MM.1S (cell line): ENCODE measurements at regions not wholly inside any gene's neighbourhood (a gene's known extent, or its start where the extent isn't known, plus 50 kb on each side); places are given as distances from the start of the nearest gene placed in this dataset.

Experiments
- DNase-seq: peaks from one replicate; pipeline ENCODE4 v3.0.0-alpha.2; 2015
- H2AFZ ChIP-seq: fragments of 300-600 bp; sonication (generic); 2 replicates; pipeline ENCODE4 v1.6.0; 2016; ENCODE audit warnings: antibody characterized with exemption, low read length
- H3F3A ChIP-seq: fragments of 300-600 bp; sonication (generic); 2 replicates; pipeline ENCODE4 v1.6.1; 2016; ENCODE audit warnings: mild to moderate bottlenecking, antibody characterized with exemption, low read length, moderate library complexity, mixed read lengths; ENCODE audit not compliant: insufficient read depth
- H3K27ac ChIP-seq: fragments of 300-600 bp; sonication (generic); 2 replicates; pipeline ENCODE4 v1.5.1; 2016; ENCODE audit warnings: mild to moderate bottlenecking, low read length
- H3K27me3 ChIP-seq: fragments of 300-600 bp; sonication (generic); replicated peaks from 2 replicates; pipeline ENCODE4 v1.6.0; 2016; ENCODE audit warnings: low read length; ENCODE audit not compliant: insufficient read depth
- H3K36me3 ChIP-seq: fragments of 300-600 bp; sonication (generic); replicated peaks from 2 replicates; pipeline ENCODE4 v1.6.1; 2016; ENCODE audit warnings: mild to moderate bottlenecking, low read length, mixed read lengths; ENCODE audit not compliant: insufficient read depth
- H3K4me1 ChIP-seq: fragments of 300-600 bp; sonication (generic); 2 replicates; pipeline ENCODE4 v1.6.1; 2016; ENCODE audit warnings: low read length, mixed read lengths
- H3K4me2 ChIP-seq: fragments of 300-600 bp; sonication (generic); 2 replicates; pipeline ENCODE4 v1.6.0; 2016; ENCODE audit warnings: low read depth, low read length
- H3K4me3 ChIP-seq: fragments of 300-600 bp; sonication (generic); 2 replicates; pipeline ENCODE4 v1.5.1; 2016; ENCODE audit warnings: low read length, mixed read lengths
- H3K79me2 ChIP-seq: fragments of 300-600 bp; sonication (generic); 2 replicates; pipeline ENCODE4 v1.6.1; 2016; ENCODE audit warnings: mixed run types, low read length, mixed read lengths
- H3K9ac ChIP-seq: fragments of 300-600 bp; sonication (generic); 2 replicates; pipeline ENCODE4 v1.6.1; 2016; ENCODE audit warnings: low read length, mixed read lengths
- H3K9me2 ChIP-seq: fragments of 300-600 bp; sonication (generic); replicated peaks from 2 replicates; pipeline ENCODE4 v1.6.1; 2016; ENCODE audit warnings: mild to moderate bottlenecking, low read length, mixed read lengths; ENCODE audit not compliant: insufficient read depth
- H3K9me3 ChIP-seq: fragments of 300-600 bp; sonication (generic); replicated peaks from 2 replicates; pipeline ENCODE4 v1.6.1; 2016; ENCODE audit warnings: mild to moderate bottlenecking, low read length, mixed read lengths; ENCODE audit not compliant: insufficient read depth
- H4K20me1 ChIP-seq: fragments of 300-600 bp; sonication (generic); 2 replicates; pipeline ENCODE4 v1.6.1; 2016; ENCODE audit warnings: mild to moderate bottlenecking, low read length, moderate library complexity, mixed read lengths; ENCODE audit not compliant: insufficient read depth
- EZH2 ChIP-seq: fragments of 300-600 bp; sonication (generic); optimal IDR thresholded peaks from 2 replicates; pipeline ENCODE3; 2017; ENCODE audit warnings: low read depth, mild to moderate bottlenecking, antibody characterized with exemption, low read length, mixed read lengths
- EZH2phosphoT487 ChIP-seq: fragments of 300-600 bp; sonication (generic); IDR thresholded peaks from 2 replicates; pipeline ENCODE4 v1.6.1; 2018; ENCODE audit warnings: antibody characterized with exemption, low read length
- TF ChIP-seq, protein P1 (sequence below): fragments of 300-600 bp; sonication (generic); IDR thresholded peaks from 2 replicates; pipeline ENCODE4 v1.5.1; 2016; ENCODE audit warnings: antibody characterized with exemption, low read length, mixed read lengths

GRCh38 chr1:60981357-60981756 is 101.0 kb upstream of the NFIA start:
- Histone ChIP-seq H3K36me3 (no peaks in the 10 kb centered on the region), H3K79me2 (no peaks in the 10 kb centered on the region), H3K4me2 (no peak overlapping the region), H3K9me3 (no peaks in the 10 kb centered on the region), H3K9me2 (no peaks in the 10 kb centered on the region), H3K4me3 (no peak overlapping the region), H4K20me1 (no peaks in the 10 kb centered on the region), H3F3A (no peaks in the 10 kb centered on the region), H3K27ac (no peak overlapping the region), H2AFZ (no peak overlapping the region), H3K9ac (no peak overlapping the region), H3K27me3 (no peaks in the 10 kb centered on the region), H3K4me1 (no peaks in the 10 kb centered on the region)
- TF ChIP-seq, protein P1, sequence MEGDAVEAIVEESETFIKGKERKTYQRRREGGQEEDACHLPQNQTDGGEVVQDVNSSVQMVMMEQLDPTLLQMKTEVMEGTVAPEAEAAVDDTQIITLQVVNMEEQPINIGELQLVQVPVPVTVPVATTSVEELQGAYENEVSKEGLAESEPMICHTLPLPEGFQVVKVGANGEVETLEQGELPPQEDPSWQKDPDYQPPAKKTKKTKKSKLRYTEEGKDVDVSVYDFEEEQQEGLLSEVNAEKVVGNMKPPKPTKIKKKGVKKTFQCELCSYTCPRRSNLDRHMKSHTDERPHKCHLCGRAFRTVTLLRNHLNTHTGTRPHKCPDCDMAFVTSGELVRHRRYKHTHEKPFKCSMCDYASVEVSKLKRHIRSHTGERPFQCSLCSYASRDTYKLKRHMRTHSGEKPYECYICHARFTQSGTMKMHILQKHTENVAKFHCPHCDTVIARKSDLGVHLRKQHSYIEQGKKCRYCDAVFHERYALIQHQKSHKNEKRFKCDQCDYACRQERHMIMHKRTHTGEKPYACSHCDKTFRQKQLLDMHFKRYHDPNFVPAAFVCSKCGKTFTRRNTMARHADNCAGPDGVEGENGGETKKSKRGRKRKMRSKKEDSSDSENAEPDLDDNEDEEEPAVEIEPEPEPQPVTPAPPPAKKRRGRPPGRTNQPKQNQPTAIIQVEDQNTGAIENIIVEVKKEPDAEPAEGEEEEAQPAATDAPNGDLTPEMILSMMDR, result no peak
- TF ChIP-seq EZH2, result no peak
- DNase-seq, result no peak

DNA sequence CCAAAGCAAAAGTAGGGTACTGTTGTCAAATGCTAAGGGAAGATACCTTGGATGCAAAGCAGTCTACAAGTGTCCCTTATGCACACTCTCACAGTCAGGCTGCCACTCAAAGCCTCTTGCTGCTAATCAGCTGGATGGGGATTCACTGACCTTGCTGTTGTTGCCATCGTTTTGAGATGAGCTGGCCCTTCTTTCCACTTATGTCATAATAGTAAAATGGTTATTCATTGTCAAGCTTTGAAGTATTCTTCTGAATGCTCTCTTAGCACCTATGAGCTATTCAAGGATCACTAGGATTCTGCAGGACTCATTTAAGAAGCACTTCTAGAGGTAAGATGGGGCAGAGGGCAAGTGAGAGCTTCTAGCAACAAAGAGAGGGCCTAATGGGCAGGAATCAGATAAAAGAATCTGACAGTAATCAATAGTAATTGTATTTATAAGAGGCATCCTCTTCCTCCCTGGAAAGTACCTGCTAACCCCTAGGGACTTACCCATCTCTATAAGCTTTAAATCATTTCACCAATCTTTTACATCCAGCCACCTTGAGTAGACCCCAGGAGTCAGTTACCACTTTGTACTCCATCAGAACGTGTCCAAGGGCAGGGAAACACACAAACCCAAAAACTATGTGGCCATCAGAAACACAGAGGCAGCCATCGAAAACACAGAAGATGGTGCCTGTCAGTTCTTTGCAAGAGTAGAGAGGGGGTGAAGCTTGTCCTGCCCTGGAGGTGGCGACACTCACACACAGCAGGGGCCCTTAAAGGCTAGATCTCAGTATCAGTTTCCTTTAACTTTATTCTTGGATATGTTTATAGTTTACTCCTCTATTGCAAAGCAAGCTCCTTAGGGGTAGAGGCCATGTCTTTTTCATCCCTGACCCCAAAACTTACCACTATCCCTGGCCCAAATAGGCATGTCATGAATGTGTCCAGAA is 103.7 kb upstream of the NFIA start:
- Histone ChIP-seq H2AFZ (no peak overlapping the region), H3F3A (no peaks in the 10 kb centered on the region), H3K27me3 (no peaks in the 10 kb centered on the region), H3K4me3 (no peak overlapping the region), H3K79me2 (no peaks in the 10 kb centered on the region), H3K27ac (no peak overlapping the region), H3K36me3 (no peaks in the 10 kb centered on the region), H3K9ac (no peak overlapping the region), H3K9me3 (no peaks in the 10 kb centered on the region), H3K4me2 (no peak overlapping the region), H3K4me1 (no peaks in the 10 kb centered on the region), H3K9me2 (no peaks in the 10 kb centered on the region), H4K20me1 (no peaks in the 10 kb centered on the region)
- peak; percentile 45 for DNase-seq
- TF ChIP-seq, protein P1, result peak; percentile 72
- no peak for TF ChIP-seq EZH2phosphoT487

- H4K20me1 ChIP-seq, result no peaks in the 10 kb centered on the region
- TF ChIP-seq EZH2, result no peak
- TF ChIP-seq EZH2phosphoT487, result no peak
- TF ChIP-seq, protein P1, result no peak
- no peaks in the 10 kb centered on the region for H3F3A ChIP-seq
- no peak overlapping the region for H3K27ac ChIP-seq
- H3K9ac ChIP-seq, result no peak overlapping the region
- no peak overlapping the region for H2AFZ ChIP-seq
- H3K4me2 ChIP-seq, result no peak overlapping the region
- no peaks in the 10 kb centered on the region for H3K79me2 ChIP-seq
- H3K4me1 ChIP-seq, result no peaks in the 10 kb centered on the region
- no peaks in the 10 kb centered on the region for H3K36me3 ChIP-seq
- DNase-seq, result no peak
- no peaks in the 10 kb centered on the region for H3K27me3 ChIP-seq
- no peaks in the 10 kb centered on the region for H3K9me2 ChIP-seq
- no peak overlapping the region for H3K4me3 ChIP-seq
- no peaks in the 10 kb centered on the region for H3K9me3 ChIP-seq
Measured at GRCh38 chr1:60977661-60978060, 104.7 kb upstream of the NFIA start.
